GM12878 (cell line): ENCODE measurements at regions not wholly inside any gene's neighbourhood (a gene's known extent, or its start where the extent isn't known, plus 50 kb on each side); places are given as distances from the start of the nearest gene placed in this dataset.

ENCODE experiments used
- ATAC-seq: fragments of 200-7000 bp; cut with Tn5 transposase; 3 replicates; pipeline ENCODE4 v1.9.1; 2020; ENCODE audit warnings: mild to moderate bottlenecking, moderate library complexity
- BruUV-seq: library from RNA; stranded (reverse); fragments of 400-500 nt; replicated peaks from 2 replicates; lab custom pipeline; 2021; lab: Mats Ljungman, UMichigan
- CTCF ChIA-PET: fragments of 300-600 bp; sonication (Branson Sonifier 250); formaldehyde crosslinking; extraction: SDS; loops from one replicate; lab custom pipeline; 2021; ENCODE audit warnings: inconsistent platforms; lab: Yijun Ruan, JAX
- POLR2A ChIA-PET: fragments of 350-600 bp; formaldehyde crosslinking; extraction: SDS; loops from one replicate; lab custom pipeline; 2021; ENCODE audit warnings: inconsistent platforms; lab: Charles Lee
- RAD21 ChIA-PET: fragments of 300-600 bp; sonication (Branson Sonifier 250); formaldehyde crosslinking; loops from one replicate; lab custom pipeline; 2023; ENCODE audit warnings: antibody characterized with exemption; ENCODE audit not compliant: unreplicated experiment; lab: Charles Lee
- SMC1A ChIA-PET: fragments of 300-600 bp; sonication (Branson Sonifier 250); formaldehyde crosslinking; loops from one replicate; lab custom pipeline; 2023; ENCODE audit not compliant: unreplicated experiment, uncharacterized antibody; lab: Charles Lee
- DNase-seq: peaks from one replicate; pipeline ENCODE4 v3.0.0-alpha.2; 2011; ENCODE audit warnings: low read depth, low spot score
- FAIRE-seq: peaks from 3 replicates; lab custom pipeline; 2011; peaks lifted over from hg19 to GRCh38; lab: Jason Lieb, UNC
- H2AFZ ChIP-seq: 2 replicates; pipeline ENCODE4 v1.6.0; 2011; ENCODE audit warnings: low read depth, low read length, control low read depth; ENCODE audit not compliant: control insufficient read depth
- H3K27ac ChIP-seq: 2 replicates; pipeline ENCODE4 v1.5.1; 2011; ENCODE audit warnings: control low read depth; ENCODE audit not compliant: control insufficient read depth, insufficient read depth
- H3K27me3 ChIP-seq, 2 experiments: replicated peaks in 1 of 2; 2 replicates each; pipeline versions ENCODE4 v1.6.0 to v1.6.1; 2011; ENCODE audit warnings: low read length in 1 of 2; ENCODE audit not compliant: control insufficient read depth in 2 of 2, insufficient read depth in 2 of 2
- H3K36me3 ChIP-seq, 2 experiments: 2 replicates each; pipeline ENCODE4 v1.5.1; 2011; ENCODE audit warnings: low read length in 1 of 2; ENCODE audit not compliant: control insufficient read depth in 2 of 2, insufficient read depth in 2 of 2
- H3K4me1 ChIP-seq: 2 replicates; pipeline ENCODE4 v1.6.1; 2011; ENCODE audit warnings: mild to moderate bottlenecking, low read length, moderate library complexity, mixed read lengths; ENCODE audit not compliant: control insufficient read depth, insufficient read depth
- H3K4me2 ChIP-seq: 2 replicates; pipeline ENCODE4 v1.6.0; 2011; ENCODE audit warnings: control low read depth; ENCODE audit not compliant: control insufficient read depth, insufficient read depth
- H3K4me3 ChIP-seq: fragments of 200-600 bp; sonication (generic); 2 replicates; pipeline ENCODE4 v1.5.1; 2016
- H3K79me2 ChIP-seq: 2 replicates; pipeline ENCODE4 v1.6.0; 2011; ENCODE audit warnings: low read length; ENCODE audit not compliant: control insufficient read depth, insufficient read depth
- H3K9ac ChIP-seq: 2 replicates; pipeline ENCODE4 v1.8.0; 2011; ENCODE audit warnings: low read length, control low read depth, mixed read lengths; ENCODE audit not compliant: control insufficient read depth, insufficient read depth
- H3K9me3 ChIP-seq: replicated peaks from 3 replicates; pipeline ENCODE4 v1.5.1; 2011; ENCODE audit warnings: mild to moderate bottlenecking, low read length; ENCODE audit not compliant: control insufficient read depth, insufficient read depth
- H4K20me1 ChIP-seq: 2 replicates; pipeline ENCODE4 v1.6.0; 2011; ENCODE audit not compliant: control insufficient read depth, insufficient read depth
- ATF3 ChIP-seq: IDR thresholded peaks from 2 replicates; pipeline ENCODE4 v1.6.1; 2011; ENCODE audit warnings: low read depth, mild to moderate bottlenecking, low read length, moderate library complexity, borderline replicate concordance; ENCODE audit errors: extremely low read depth
- CREM ChIP-seq: IDR thresholded peaks from 2 replicates; pipeline ENCODE4 v1.6.1; 2014; ENCODE audit warnings: antibody characterized with exemption, low read depth
- E4F1 ChIP-seq: fragments of 450-650 bp; IDR thresholded peaks from 2 replicates; pipeline ENCODE4 v1.6.1; 2018; ENCODE audit warnings: borderline replicate concordance, mild to moderate bottlenecking; ENCODE audit not compliant: partially characterized antibody
- JUND ChIP-seq: IDR thresholded peaks from 2 replicates; pipeline ENCODE4 v1.6.1; 2012; ENCODE audit warnings: low read depth, mild to moderate bottlenecking, low read length, improper control_type of control experiment, moderate library complexity
- POLR2AphosphoS5 ChIP-seq: IDR thresholded peaks from 2 replicates; pipeline ENCODE4 v1.6.1; 2011; ENCODE audit warnings: mild to moderate bottlenecking, low read length, inconsistent platforms
- REST ChIP-seq: IDR thresholded peaks from 2 replicates; pipeline ENCODE4 v1.6.1; 2012; ENCODE audit warnings: mild to moderate bottlenecking, low read depth, low read length
- WGBS: methylation state at CpG from one replicate; pipeline ENCODE4 v1.1.6; 2016; ENCODE audit warnings: low lambda C conversion rate; ENCODE audit not compliant: insufficient replicate concordance, insufficient coverage; ENCODE audit errors: missing lambda C conversion rate; 5-methylcytosine and 5-hydroxymethylcytosine counted together
- in situ Hi-C: fragments of 300-500 bp; cut with MboI; formaldehyde crosslinking; loops from 9 replicates; pipeline ENCODE4 v1.14.3; 2018; ENCODE audit warnings: mixed read lengths
- intact Hi-C: fragments of 100-400 bp; cut with micrococcal nuclease; formaldehyde crosslinking; loops from one replicate; pipeline ENCODE4 v1.14.2; 2022; ENCODE audit not compliant: unreplicated experiment

GRCh38 chr1:79303040-79303439, 296.5 kb upstream of the ADGRL4 start:
- Histone ChIP-seq H3K36me3 (no peaks in the 10 kb centered on the region), H3K27me3 (no peaks in the 10 kb centered on the region), H3K79me2 (no peaks in the 10 kb centered on the region), H3K27ac (no peak overlapping the region), H3K9me3 (no peaks in the 10 kb centered on the region), H4K20me1 (no peaks in the 10 kb centered on the region), H3K9ac (no peak overlapping the region), H2AFZ (no peak overlapping the region), H3K4me2 (no peak overlapping the region), H3K4me1 (no peaks in the 10 kb centered on the region), H3K4me3 (no peak overlapping the region)
- in situ Hi-C loops = no loop called here
- no TSS peak for BruUV-seq
- ChIA-PET CTCF (interaction anchor here (0.6 kb wide), 1 partner anchor 940 kb away, joined by 3 read pairs; no protein-coding TSS in a partner anchor), POLR2A (no interaction called here), RAD21 (no interaction called here), SMC1A (interaction anchor here (1.4 kb wide), 1 partner anchor 10 kb away, joined by 3 read pairs; no protein-coding TSS in a partner anchor)
- TF ChIP-seq CREM (no peak), JUND (no peak), REST (no peak), E4F1 (no peak), ATF3 (no peak), POLR2AphosphoS5 (no peak)
- DNase-seq = no peak
- no peak for ATAC-seq
- intact Hi-C loops = no loop called here
- 39% methylated on average over 2 of the region's 2 CpGs for WGBS
- FAIRE-seq = no peak
